Adrenal gland (tissue), 9 donors: ENCODE measurements at regions not wholly inside any gene's neighbourhood (a gene's known extent, or its start where the extent isn't known, plus 50 kb on each side); places are given as distances from the start of the nearest gene placed in this dataset.

Source experiments
- DNase-seq, 7 donors: peaks; one replicate each; pipeline ENCODE4 v3.0.0-alpha.2; 2019 to 2020
- H3K27ac ChIP-seq, 5 donors: fragments of 200-600 bp; sonication (generic) in 4 of 5; 1 replicate in 3 of 5; 2 replicates in 2 of 5; pipeline versions ENCODE4 v1.5.1 to v1.8.0; 2016 to 2020; ENCODE audit warnings: mild to moderate bottlenecking in 1 of 5
- H3K27me3 ChIP-seq: fragments of 200-600 bp; 2 replicates; pipeline ENCODE4 v1.8.0; 2021
- H3K36me3 ChIP-seq, 2 donors: fragments of 200-600 bp; replicated peaks in 1 of 2; 1 replicate in 1 of 2; 2 replicates in 1 of 2; pipeline versions ENCODE4 v1.5.1 to v1.8.0; 2018 to 2022
- H3K4me1 ChIP-seq, 2 donors: fragments of 200-600 bp; replicated peaks in 1 of 2; 1 replicate in 1 of 2; 2 replicates in 1 of 2; pipeline versions ENCODE4 v1.5.1 to v1.8.0; 2018 to 2021
- H3K4me3 ChIP-seq, 4 donors: fragments of 200-600 bp; sonication (generic) in 3 of 4; one replicate each; pipeline ENCODE4 v1.5.1; 2016 to 2018
- H3K9me3 ChIP-seq, 3 donors: fragments of 200-600 bp; sonication (generic) in 1 of 3; replicated peaks in 1 of 3; 1 replicate in 2 of 3; 2 replicates in 1 of 3; pipeline versions ENCODE4 v1.5.1 to v1.8.0; 2016 to 2021
- CTCF ChIP-seq, 6 experiments: fragments of 450-650 bp in 4 of 6; fragments of 200-600 bp in 2 of 6; sonication (generic) in 1 of 6; IDR thresholded peaks; 1 replicate in 5 of 6; 2 replicates in 1 of 6; pipeline versions ENCODE4 v1.5.1 to v1.8.0; 2016 to 2021; ENCODE audit warnings: antibody characterized with exemption in 6 of 6, mild to moderate bottlenecking in 2 of 6, moderate library complexity in 1 of 6
- POLR2A ChIP-seq, 2 donors: fragments of 450-650 bp; IDR thresholded peaks; one replicate each; pipeline ENCODE4 v1.6.1; 2017; ENCODE audit warnings: antibody characterized with exemption in 2 of 2, mild to moderate bottlenecking in 2 of 2, moderate library complexity in 1 of 2
- WGBS, 4 donors: extraction: QIAGEN DNeasy Blood & Tissue Kit in 2 of 4; methylation state at CpG; one replicate each; pipeline versions ENCODE4 v1.1.5 to v1.1.7; 2013 to 2017; 5-methylcytosine and 5-hydroxymethylcytosine counted together
- intact Hi-C, 2 donors: fragments of 100-400 bp; cut with DNase I; formaldehyde crosslinking; loops; one replicate each; pipeline versions ENCODE4 v1.14.1 to v1.15.0; 2022 to 2023
- donor health status: healthy with polysubstance abuse.
- donor health status: Bipolar disorder and iron deficiency.
- donor health status: DM: yes; HTN: yes; CAD: no.
- donor health status: DM: no; HTN: no; CAD: no.
- donor health status: DM: no; HTN: no; CAD: no.

- 46 to 61% (median 51%) methylated on average over 1 of the region's 1 CpG for WGBS, 4 donors
Measured at GRCh38 chr9:28413471-28413870, 840.2 kb upstream of the C9orf72 start.

GRCh38 chr9:28423255-28423654, 850.0 kb upstream of the C9orf72 start:
- no peaks in the 10 kb centered on the region for H3K9me3 ChIP-seq
- no peaks in the 10 kb centered on the region for H3K4me1 ChIP-seq
- no peak overlapping the region for H3K27ac ChIP-seq
- intact Hi-C loops = no loop called here
- H3K36me3 ChIP-seq = no peaks in the 10 kb centered on the region
- WGBS, 4 donors = 15 to 51% (median 30%) methylated on average over 1 of the region's 1 CpG
- DNase-seq = no peak
- H3K4me3 ChIP-seq = no peak overlapping the region
- TF ChIP-seq CTCF (IDR thresholded peaks at IDR 0.05) (no peak), POLR2A (IDR thresholded peaks at IDR 0.05) (no peak)
- no peaks in the 10 kb centered on the region for H3K27me3 ChIP-seq

More at GRCh38 chr9:28413471-28413870, 840.2 kb upstream of the C9orf72 start:
- no peak for TF ChIP-seq CTCF (IDR thresholded peaks at IDR 0.05)
- TF ChIP-seq POLR2A (IDR thresholded peaks at IDR 0.05) = no peak
- Histone ChIP-seq H3K27ac (no peak overlapping the region), H3K4me3 (no peak overlapping the region), H3K27me3 (no peaks in the 10 kb centered on the region), H3K9me3 (no peaks in the 10 kb centered on the region), H3K36me3 (no peaks in the 10 kb centered on the region), H3K4me1 (no peaks in the 10 kb centered on the region)
- intact Hi-C loops = no loop called here
- no peak for DNase-seq

- Histone ChIP-seq H3K27ac (no peak overlapping the region), H3K27me3 (no peaks in the 10 kb centered on the region), H3K4me1 (no peaks in the 10 kb centered on the region), H3K36me3 (no peaks in the 10 kb centered on the region), H3K9me3 (no peaks in the 10 kb centered on the region), H3K4me3 (no peak overlapping the region)
- intact Hi-C loops = no loop called here
- no peak for DNase-seq
- TF ChIP-seq CTCF (IDR thresholded peaks at IDR 0.05) = no peak
- TF ChIP-seq POLR2A (IDR thresholded peaks at IDR 0.05) = no peak
- WGBS, 4 donors = 47 to 64% (median 53%) methylated on average over 1 of the region's 1 CpG
Measured at GRCh38 chr9:28435456-28435855, 862.2 kb upstream of the C9orf72 start.

GRCh38 chr9:28439688-28440087, 866.4 kb upstream of the C9orf72 start:
- H3K4me3 ChIP-seq = no peak overlapping the region
- no peak for DNase-seq
- no peak overlapping the region for H3K27ac ChIP-seq
- no peaks in the 10 kb centered on the region for H3K4me1 ChIP-seq
- H3K9me3 ChIP-seq = no peaks in the 10 kb centered on the region
- intact Hi-C loops = no loop called here
- H3K27me3 ChIP-seq = no peaks in the 10 kb centered on the region
- TF ChIP-seq POLR2A (IDR thresholded peaks at IDR 0.05) (no peak), CTCF (IDR thresholded peaks at IDR 0.05) (no peak)
- WGBS, 4 donors = 79 to 86% (median 81%) methylated on average over 3 of the region's 3 CpGs
- no peaks in the 10 kb centered on the region for H3K36me3 ChIP-seq
